ENCODE measurements at regions not wholly inside any gene's neighbourhood (a gene's known extent, or its start where the extent isn't known, plus 50 kb on each side); places are given as distances from the start of the nearest gene placed in this dataset.

- no peak for DNase-seq
Measured at GRCh38 chr7:36802459-36803135, 78.3 kb upstream of the AOAH start.

- no peak for DNase-seq
Measured at GRCh38 chr7:36796850-36797536, 72.7 kb upstream of the AOAH start.

- DNase-seq, result no peak
Measured at GRCh38 chr7:36795451-36796021, 71.2 kb upstream of the AOAH start.

- DNase-seq, result no peak
Measured at GRCh38 chr7:36794689-36795088, 70.4 kb upstream of the AOAH start.

- no peak for DNase-seq
Measured at GRCh38 chr7:36792421-36792820, 68.1 kb upstream of the AOAH start.

- no peak for DNase-seq
Measured at GRCh38 chr7:36790311-36790787, 66.1 kb upstream of the AOAH start.

GRCh38 chr7:36788825-36789470 lies 64.7 kb upstream of the AOAH start:
- DNase-seq, result no peak

- no peak for DNase-seq
Measured at GRCh38 chr7:36787933-36788378, 63.7 kb upstream of the AOAH start.

GRCh38 chr7:36784991-36785940 lies 61.0 kb upstream of the AOAH start:
- peak in 6 of 14 donors; percentile 8 to 29 (median 22) for DNase-seq

- no peak for DNase-seq
Measured at GRCh38 chr7:36781011-36781738, 56.9 kb upstream of the AOAH start.

- DNase-seq, result no peak
Measured at GRCh38 chr7:36777855-36778254, 53.6 kb upstream of the AOAH start.

GRCh38 chr7:36777062-36777461 lies 52.8 kb upstream of the AOAH start:
- no peak for DNase-seq

- DNase-seq, result no peak
Measured at GRCh38 chr7:36775676-36776075, 51.4 kb upstream of the AOAH start.

- DNase-seq, result peak in 1 of 14 donors; percentile 2
Measured at GRCh38 chr7:36775061-36775620, 50.8 kb upstream of the AOAH start.

All from C1 segment of cervical spinal cord (tissue), 14 donors.